ENCODE measurements at regions not wholly inside any gene's neighbourhood (a gene's known extent, or its start where the extent isn't known, plus 50 kb on each side); places are given as distances from the start of the nearest gene placed in this dataset.

DNA sequence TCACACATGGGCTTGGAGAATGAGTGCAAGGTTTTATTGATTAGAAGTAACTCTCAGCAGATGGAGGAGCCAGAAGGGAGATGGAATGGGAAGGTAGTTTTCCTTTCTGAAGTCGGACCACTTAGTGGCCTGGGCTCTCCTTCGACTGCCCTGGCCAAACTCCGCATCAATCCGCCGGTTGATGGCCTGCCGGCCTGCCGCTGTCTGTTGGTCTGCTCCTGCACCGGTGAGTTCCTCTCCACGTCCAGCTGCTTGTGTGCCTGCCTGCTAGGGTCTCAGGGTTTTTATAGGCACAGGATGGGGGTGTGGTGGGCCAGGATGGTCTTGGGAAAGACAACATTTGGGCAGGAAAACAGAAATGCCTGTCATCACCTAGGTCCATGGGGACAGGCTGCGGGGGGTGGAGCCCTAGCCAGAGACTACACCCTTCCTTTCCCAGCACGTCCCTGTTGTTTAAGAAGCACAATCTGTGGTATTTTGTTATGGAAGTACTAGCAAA is 837.0 kb downstream of the PDCD6IP start:
- no peaks in the 10 kb centered on the region for H3K36me3 Mint-ChIP-seq (ENCODE audit: low read depth)
- DNase-seq (ENCODE audit: low read depth, low spot score), result no peak

DNA sequence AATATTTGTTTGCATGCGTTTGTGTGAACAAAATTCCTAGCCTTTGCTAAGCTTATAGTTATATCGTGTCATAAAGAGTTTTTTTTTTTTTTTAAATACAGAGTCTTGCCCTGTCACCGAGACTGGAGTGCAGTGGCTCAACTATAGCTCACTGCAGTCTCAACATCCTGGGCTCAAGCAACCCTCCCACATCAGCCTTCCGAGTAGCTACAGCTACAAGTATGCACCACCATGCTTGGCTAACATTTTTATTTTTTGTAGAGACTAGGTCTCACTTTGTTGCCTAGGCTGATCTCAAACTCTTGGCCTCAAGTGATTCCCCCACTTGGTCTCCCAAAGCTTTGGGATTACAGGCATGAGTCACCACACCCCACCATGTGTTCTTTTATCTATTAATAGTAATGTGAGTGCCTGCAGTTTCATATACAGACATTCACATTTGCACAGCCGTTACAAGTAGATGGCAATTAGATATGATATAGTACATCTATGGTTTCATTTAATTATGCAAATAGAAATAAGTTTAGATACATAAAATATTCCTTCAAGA is 848.6 kb downstream of the PDCD6IP start:
- Mint-ChIP-seq H3K9me3 (peaks cover 2% of the 10 kb centered on the region), H3K4me3 (no peak overlapping the region), H3K36me3 (ENCODE audit: low read depth) (no peaks in the 10 kb centered on the region), H3K4me1 (no peaks in the 10 kb centered on the region), H3K27me3 (ENCODE audit: low read depth) (no peaks in the 10 kb centered on the region), H3K27ac (ENCODE audit: unreplicated experiment) (no peak overlapping the region)
- DNase-seq (ENCODE audit: low read depth, low spot score), result no peak
- TF ChIP-seq, protein P1, sequence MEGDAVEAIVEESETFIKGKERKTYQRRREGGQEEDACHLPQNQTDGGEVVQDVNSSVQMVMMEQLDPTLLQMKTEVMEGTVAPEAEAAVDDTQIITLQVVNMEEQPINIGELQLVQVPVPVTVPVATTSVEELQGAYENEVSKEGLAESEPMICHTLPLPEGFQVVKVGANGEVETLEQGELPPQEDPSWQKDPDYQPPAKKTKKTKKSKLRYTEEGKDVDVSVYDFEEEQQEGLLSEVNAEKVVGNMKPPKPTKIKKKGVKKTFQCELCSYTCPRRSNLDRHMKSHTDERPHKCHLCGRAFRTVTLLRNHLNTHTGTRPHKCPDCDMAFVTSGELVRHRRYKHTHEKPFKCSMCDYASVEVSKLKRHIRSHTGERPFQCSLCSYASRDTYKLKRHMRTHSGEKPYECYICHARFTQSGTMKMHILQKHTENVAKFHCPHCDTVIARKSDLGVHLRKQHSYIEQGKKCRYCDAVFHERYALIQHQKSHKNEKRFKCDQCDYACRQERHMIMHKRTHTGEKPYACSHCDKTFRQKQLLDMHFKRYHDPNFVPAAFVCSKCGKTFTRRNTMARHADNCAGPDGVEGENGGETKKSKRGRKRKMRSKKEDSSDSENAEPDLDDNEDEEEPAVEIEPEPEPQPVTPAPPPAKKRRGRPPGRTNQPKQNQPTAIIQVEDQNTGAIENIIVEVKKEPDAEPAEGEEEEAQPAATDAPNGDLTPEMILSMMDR (conservative IDR thresholded peaks at IDR 0.05), result no peak

More for the DNA sequence above, 837.0 kb downstream of the PDCD6IP start:
- peaks cover 2% of the 10 kb centered on the region for H3K9me3 Mint-ChIP-seq
- TF ChIP-seq, protein P1 (conservative IDR thresholded peaks at IDR 0.05), result no peak
- H3K4me3 Mint-ChIP-seq, result no peak overlapping the region
- no peaks in the 10 kb centered on the region for H3K27me3 Mint-ChIP-seq (ENCODE audit: low read depth)
- no peak overlapping the region for H3K27ac Mint-ChIP-seq (ENCODE audit: unreplicated experiment)
- H3K4me1 Mint-ChIP-seq, result peaks cover 4% of the 10 kb centered on the region

DNA sequence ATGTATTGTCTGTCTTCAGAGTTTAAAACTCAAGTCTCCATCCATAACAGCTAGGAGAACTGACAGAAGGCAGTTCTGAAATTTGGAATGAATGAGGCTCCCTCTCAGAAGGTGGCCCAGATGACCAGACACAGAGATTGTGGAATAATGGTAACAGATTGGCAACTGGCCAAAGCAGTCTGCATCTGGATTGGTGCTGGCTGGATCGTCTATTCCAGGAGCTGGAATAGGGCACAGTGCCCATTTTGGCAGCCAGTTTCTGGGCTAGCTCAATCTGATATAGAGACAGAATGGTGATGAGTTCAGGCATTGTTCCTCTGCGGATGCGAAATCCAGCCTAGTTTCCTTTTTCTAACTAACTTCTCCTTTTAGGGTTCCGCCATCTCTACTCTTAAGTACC is 851.7 kb downstream of the PDCD6IP start:
- TF ChIP-seq, protein P1 (conservative IDR thresholded peaks at IDR 0.05), result no peak
- Mint-ChIP-seq H3K36me3 (ENCODE audit: low read depth) (no peaks in the 10 kb centered on the region), H3K4me3 (no peak overlapping the region), H3K4me1 (no peaks in the 10 kb centered on the region), H3K9me3 (no peaks in the 10 kb centered on the region), H3K27ac (ENCODE audit: unreplicated experiment) (no peak overlapping the region), H3K27me3 (ENCODE audit: low read depth) (no peaks in the 10 kb centered on the region)
- no peak for DNase-seq (ENCODE audit: low read depth, low spot score)

DNA sequence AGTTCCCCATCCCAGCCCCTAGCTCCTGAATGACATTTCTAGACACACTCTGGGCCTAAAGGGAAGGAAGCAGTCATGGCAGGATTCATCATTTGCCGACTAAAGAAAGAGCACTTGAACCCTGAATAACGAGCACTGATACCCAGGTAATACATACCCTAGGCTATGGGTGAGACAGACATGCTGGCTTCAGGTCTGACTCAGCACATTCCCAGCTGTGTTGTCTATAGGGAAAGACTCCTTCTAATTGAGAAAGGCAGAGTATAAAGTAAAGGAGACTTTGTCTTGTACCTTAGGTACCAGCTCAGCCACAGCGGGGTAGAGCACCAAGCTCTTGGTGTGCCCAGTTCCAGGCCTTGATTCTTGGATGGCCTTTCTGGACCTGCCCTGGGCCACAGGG is 870.5 kb downstream of the PDCD6IP start:
- TF ChIP-seq, protein P1 (conservative IDR thresholded peaks at IDR 0.05), result no peak
- no peak overlapping the region for H3K27ac Mint-ChIP-seq (ENCODE audit: unreplicated experiment)
- H3K4me3 Mint-ChIP-seq, result no peak overlapping the region
- H3K27me3 Mint-ChIP-seq (ENCODE audit: low read depth), result no peaks in the 10 kb centered on the region
- no peaks in the 10 kb centered on the region for H3K4me1 Mint-ChIP-seq
- peaks cover 7% of the 10 kb centered on the region for H3K9me3 Mint-ChIP-seq
- no peaks in the 10 kb centered on the region for H3K36me3 Mint-ChIP-seq (ENCODE audit: low read depth)
- no peak for DNase-seq (ENCODE audit: low read depth, low spot score)

DNA sequence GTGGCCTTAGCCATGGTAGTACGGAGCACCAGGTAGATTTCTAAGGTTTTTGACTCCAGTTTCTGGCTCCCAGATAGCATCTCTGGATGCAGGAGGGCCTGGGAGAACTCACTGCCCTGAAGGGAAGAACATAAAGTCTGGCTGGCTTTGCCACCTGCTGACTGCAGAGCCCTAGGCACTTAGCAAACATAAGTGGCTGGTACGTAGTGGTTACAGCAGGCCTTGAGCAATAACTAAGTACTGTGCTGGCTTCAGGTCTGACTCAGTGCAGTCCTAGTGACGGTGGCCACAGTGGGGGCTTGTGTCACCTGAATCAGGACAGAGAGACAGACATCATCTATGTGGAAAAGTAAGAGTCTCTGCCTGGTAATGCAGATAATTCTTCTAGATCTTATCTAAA is 871.1 kb downstream of the PDCD6IP start:
- TF ChIP-seq, protein P1 (conservative IDR thresholded peaks at IDR 0.05), result no peak
- Mint-ChIP-seq H3K36me3 (ENCODE audit: low read depth) (no peaks in the 10 kb centered on the region), H3K4me3 (no peak overlapping the region), H3K4me1 (no peaks in the 10 kb centered on the region), H3K9me3 (peaks cover 7% of the 10 kb centered on the region), H3K27ac (ENCODE audit: unreplicated experiment) (no peak overlapping the region), H3K27me3 (ENCODE audit: low read depth) (no peaks in the 10 kb centered on the region)
- DNase-seq (ENCODE audit: low read depth, low spot score), result no peak
